ENCODE measurements at regions not wholly inside any gene's neighbourhood (a gene's known extent, or its start where the extent isn't known, plus 50 kb on each side); places are given as distances from the start of the nearest gene placed in this dataset.
A peak's percentile ranks its signal among the peaks of the same experiment; 100 is the strongest.

DNA sequence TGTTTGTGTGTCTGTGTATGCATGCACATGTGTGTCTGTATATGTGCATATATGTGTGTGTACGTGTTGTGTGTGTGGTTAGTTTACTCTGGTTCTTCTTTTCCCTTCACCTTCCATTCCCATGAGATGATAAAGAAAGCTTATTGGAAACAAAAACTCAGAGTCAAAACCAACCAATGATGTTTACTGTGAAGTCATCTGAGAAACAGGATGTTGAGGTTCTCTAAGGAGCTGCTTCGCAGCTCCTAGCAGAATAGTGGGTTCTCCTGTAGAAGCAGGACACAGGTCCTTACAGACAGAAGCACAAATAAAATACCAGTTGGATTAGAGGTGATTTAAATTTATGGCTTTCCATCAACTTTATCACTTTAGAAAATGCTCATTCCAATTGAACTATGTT lies 256.1 kb upstream of the PLET1 start:
- H3K4me3 ChIP-seq (ENCODE audit: low read depth, low read length), result no peak overlapping the region
- TF ChIP-seq, protein P1, sequence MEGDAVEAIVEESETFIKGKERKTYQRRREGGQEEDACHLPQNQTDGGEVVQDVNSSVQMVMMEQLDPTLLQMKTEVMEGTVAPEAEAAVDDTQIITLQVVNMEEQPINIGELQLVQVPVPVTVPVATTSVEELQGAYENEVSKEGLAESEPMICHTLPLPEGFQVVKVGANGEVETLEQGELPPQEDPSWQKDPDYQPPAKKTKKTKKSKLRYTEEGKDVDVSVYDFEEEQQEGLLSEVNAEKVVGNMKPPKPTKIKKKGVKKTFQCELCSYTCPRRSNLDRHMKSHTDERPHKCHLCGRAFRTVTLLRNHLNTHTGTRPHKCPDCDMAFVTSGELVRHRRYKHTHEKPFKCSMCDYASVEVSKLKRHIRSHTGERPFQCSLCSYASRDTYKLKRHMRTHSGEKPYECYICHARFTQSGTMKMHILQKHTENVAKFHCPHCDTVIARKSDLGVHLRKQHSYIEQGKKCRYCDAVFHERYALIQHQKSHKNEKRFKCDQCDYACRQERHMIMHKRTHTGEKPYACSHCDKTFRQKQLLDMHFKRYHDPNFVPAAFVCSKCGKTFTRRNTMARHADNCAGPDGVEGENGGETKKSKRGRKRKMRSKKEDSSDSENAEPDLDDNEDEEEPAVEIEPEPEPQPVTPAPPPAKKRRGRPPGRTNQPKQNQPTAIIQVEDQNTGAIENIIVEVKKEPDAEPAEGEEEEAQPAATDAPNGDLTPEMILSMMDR (IDR thresholded peaks at IDR 0.05; ENCODE audit: insufficient read depth, low read length), result no peak
- no peak for DNase-seq (ENCODE audit: low read depth)

DNA sequence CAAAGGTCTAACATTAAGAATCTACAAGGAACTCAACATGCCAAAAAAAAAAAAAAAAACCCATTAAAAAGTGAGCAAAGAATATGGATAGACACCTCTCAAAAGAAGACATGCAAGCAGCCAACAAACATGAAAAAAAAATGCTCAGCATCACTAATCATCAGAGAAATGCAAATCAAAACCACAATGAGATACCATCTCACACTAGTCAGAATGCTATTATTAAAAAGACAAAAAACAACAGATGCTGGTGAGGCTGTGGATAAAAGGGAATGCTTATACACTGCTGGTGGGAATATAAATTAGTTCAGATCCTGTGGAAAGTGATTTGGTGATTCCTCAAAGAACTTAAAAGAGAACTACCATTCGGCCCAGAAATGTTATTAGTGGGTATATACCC lies 257.7 kb upstream of the PLET1 start:
- H3K4me3 ChIP-seq (ENCODE audit: low read depth, low read length), result no peak overlapping the region
- TF ChIP-seq, protein P1 (IDR thresholded peaks at IDR 0.05; ENCODE audit: insufficient read depth, low read length), result no peak
- DNase-seq (ENCODE audit: low read depth), result no peak

DNA sequence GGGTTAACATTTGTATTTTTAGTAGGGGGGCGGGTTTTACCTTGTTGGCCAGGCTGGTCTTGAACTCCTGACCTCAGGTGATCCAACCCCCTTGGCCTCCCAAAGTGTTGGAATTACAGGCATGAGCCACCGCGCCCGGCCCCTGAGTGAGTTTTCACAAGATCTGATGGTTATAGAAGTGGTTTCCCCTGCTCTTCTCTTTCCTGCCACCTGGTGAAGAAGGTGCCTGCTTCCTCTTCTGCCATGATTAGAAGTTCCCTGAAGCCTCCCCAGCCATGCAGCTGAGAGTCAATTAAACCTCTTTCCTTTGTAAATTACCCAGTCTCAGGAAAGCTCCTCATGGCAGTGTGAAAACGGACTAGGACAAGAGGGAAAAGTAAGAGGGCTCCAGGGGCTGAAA lies 259.1 kb upstream of the PLET1 start:
- H3K4me3 ChIP-seq (ENCODE audit: low read depth, low read length), result no peak overlapping the region
- DNase-seq (ENCODE audit: low read depth), result no peak
- TF ChIP-seq, protein P1 (IDR thresholded peaks at IDR 0.05; ENCODE audit: insufficient read depth, low read length), result no peak

DNA sequence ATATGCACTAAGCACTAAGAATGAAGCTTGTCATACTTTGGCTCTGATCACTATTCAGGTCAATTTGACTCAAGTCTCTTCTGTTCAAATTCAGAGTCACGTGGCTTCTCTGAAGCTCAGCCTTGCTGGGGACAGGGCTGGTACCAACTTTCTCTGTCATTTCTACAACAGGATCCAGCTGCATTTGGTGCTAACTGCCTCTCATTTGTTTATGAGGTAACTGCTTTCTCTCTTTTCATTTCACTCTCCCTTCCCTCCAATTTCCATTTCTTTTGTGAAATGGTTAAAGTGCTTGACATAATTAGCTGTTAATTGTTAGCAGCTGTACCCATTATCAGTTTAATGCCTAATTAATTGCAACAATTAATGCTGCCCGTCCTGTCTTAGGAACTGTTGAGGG lies 259.7 kb upstream of the PLET1 start:
- TF ChIP-seq, protein P1 (IDR thresholded peaks at IDR 0.05; ENCODE audit: insufficient read depth, low read length), result no peak
- no peak for DNase-seq (ENCODE audit: low read depth)
- no peak overlapping the region for H3K4me3 ChIP-seq (ENCODE audit: low read depth, low read length)

DNA sequence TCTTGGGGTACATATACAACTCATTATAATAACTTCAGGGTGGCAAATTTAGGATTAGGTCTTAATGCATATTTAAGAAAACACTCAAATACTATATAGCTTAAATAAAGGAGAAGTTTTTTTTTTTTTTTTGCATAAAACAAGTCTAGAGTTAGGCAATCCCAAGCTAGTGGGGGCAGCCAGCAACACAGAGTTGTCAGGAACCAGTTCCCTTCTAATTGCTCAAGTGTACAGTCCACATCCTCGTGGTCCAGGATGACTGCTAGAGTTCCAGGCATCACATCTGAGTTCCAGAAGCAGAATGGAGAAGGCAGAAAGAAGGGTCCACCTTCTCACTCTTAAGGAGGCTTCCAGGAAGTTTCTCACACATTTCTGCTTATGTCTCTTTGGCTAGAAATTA lies 261.9 kb upstream of the PLET1 start:
- DNase-seq (ENCODE audit: low read depth), result no peak
- TF ChIP-seq, protein P1 (IDR thresholded peaks at IDR 0.05; ENCODE audit: insufficient read depth, low read length), result no peak
- H3K4me3 ChIP-seq (ENCODE audit: low read depth, low read length), result no peak overlapping the region

GRCh38 chr11:112523031-112523430 lies 262.4 kb upstream of the PLET1 start:
- no peak for DNase-seq (ENCODE audit: low read depth)
- H3K4me3 ChIP-seq (ENCODE audit: low read depth, low read length), result no peak overlapping the region
- TF ChIP-seq, protein P1 (IDR thresholded peaks at IDR 0.05; ENCODE audit: insufficient read depth, low read length), result no peak

DNA sequence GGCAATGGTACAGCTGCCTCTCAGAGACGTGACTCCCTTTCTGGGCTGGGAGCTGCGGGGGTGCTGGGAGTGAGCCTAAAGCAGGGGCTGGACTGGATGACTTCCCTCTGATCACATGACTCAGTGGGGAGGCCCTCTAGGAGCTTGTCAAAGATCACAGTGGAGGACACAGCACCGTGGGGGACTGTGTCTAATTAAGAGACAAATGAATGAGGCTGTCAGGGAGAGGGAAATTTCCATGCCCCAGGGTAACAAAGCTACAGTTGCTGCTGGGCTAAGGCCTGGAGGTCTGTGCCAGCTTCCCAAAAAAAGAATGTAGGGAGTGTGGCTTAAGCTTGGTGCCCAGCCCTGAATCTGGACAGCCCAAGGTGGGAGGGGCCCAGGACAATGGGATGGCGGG lies 262.8 kb upstream of the PLET1 start:
- TF ChIP-seq, protein P1 (IDR thresholded peaks at IDR 0.05; ENCODE audit: insufficient read depth, low read length), result no peak
- no peak overlapping the region for H3K4me3 ChIP-seq (ENCODE audit: low read depth, low read length)
- peak; percentile 6 for DNase-seq (ENCODE audit: low read depth)
